ENCODE measurements at regions not wholly inside any gene's neighbourhood (a gene's known extent, or its start where the extent isn't known, plus 50 kb on each side); places are given as distances from the start of the nearest gene placed in this dataset.

DNA sequence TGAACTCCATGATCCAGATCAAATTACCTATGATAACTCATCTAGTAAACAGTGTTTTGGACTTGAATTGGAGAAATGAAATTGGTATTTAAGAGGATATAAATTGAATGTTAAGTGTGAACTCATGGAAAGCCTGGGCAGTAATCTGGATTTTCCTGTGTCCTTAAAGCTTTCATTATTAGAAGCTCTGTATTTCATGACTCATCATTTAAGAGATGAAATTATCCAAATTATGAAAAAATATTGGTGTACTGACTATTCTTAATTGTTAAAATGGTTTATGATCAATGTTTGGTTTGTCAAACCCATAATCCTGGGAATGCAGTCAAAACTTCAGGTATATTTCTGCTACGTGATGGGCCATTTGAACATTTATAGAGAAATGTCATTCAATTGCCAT lies 332.2 kb upstream of the ST6GAL2 start:
- no peak for DNase-seq

DNA sequence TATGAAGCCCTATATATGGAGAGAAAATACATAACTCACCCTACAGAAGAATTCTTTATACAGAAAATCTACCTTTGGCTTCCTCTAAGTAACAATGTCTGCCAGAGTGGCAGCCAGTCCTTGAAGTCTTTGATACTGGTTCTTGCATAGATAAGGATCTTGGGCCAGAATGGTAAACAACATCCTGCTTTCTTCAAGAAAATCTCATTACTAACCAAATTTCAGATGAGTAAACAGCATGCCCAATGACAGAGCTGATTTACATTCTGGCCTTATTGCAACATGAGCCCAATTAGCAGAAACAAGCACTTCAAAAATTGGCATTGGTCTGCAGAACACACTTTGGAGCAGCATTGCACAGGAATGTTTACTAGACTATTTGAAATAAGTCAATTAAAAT lies 336.5 kb upstream of the ST6GAL2 start:
- no peak for DNase-seq

DNA sequence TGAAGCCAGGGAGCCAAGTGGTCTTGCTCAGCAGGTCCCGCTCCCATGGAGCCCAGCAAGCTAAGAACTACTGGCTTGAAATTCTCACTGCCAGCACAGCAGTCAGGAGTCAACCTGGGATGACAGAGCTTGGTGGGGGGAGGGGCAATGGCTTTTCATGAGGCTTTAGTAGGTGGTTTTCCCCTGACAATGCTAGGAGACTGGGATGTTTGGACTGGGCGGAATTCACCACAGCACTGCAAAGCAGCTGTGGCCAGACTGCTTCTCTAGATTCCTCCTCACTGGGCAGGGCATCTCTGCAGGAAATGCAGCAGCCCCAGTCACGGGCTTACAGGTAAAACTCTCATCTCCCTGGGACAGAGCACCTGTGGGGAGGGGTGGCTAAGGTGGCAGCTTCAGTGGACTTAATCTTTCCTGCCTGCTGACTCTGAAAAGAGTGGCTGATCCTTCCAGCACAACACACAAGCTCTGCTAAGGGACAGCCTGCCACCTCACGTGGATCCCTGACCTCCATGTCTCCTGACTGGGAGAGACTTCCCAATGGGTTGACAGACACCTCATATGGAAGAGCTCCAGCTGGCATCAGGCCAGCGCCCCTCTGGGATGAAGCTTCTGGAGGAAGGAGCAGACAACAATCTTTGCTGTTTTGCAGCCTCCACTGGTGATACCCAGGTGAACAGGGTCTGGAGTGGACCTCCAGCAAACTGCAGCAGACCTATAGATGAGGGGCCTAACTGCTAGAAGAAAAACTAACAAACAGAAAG lies 349.7 kb upstream of the ST6GAL2 start:
- DNase-seq = no peak

DNA sequence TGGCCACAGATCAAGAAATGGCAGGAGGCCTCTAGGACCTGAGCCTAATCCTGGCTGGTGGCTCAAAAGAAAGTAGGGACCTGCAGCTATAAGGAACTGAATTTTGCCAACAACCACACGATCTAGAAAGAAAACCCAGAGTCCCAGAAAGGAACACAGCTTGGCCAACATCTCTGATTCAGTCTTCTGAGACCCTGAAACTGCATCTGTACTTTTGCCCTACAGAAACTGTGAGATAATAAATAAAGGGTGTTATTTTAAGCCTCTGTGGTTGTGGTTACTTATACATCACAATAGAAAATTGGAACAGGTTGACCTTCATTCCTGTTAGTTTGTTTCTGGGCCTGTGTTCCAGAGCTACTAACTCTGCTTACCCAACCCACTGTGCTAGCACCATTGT lies 356.8 kb upstream of the ST6GAL2 start:
- DNase-seq = no peak

DNA sequence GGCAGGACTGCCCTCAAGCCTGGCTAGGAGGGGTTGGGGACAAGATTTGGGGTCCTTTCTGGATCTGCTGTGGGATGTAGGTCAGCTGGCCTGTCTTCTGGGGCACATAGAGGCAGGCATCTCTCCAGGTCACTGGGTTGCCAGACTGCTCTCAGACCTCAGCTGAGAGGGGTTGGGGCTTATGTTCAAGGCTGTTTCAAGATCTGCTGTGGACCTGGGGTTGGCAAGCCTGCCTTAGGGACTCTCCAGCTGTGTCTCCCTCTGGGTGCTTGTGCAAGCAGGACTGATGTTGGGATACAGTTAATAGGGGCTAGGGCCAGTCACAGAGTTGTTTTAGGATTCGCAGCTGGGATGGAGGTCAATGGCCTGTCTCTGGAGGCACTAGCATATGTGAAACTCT lies 363.0 kb upstream of the ST6GAL2 start:
- no peak for DNase-seq

DNA sequence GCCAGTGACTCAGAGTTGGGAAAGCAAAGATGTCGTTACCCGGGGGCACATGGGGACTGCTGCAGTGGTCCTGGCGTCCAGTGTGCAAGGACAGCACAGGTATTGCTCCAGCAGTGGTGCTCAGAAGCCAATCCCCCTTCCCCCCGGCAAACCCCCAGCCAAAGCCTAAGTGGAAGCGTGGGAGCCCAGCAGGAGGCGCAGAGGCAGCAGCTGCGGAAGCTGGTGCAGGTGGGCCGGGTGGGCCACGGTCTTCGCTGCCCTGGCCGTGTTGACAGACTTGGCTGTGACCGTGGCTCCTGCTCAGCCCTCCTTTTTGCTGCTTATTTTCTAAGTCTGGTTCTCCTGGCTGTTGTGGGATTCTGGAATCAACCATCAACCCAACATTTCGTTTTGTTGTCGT lies 369.8 kb upstream of the ST6GAL2 start:
- no peak for DNase-seq

DNA sequence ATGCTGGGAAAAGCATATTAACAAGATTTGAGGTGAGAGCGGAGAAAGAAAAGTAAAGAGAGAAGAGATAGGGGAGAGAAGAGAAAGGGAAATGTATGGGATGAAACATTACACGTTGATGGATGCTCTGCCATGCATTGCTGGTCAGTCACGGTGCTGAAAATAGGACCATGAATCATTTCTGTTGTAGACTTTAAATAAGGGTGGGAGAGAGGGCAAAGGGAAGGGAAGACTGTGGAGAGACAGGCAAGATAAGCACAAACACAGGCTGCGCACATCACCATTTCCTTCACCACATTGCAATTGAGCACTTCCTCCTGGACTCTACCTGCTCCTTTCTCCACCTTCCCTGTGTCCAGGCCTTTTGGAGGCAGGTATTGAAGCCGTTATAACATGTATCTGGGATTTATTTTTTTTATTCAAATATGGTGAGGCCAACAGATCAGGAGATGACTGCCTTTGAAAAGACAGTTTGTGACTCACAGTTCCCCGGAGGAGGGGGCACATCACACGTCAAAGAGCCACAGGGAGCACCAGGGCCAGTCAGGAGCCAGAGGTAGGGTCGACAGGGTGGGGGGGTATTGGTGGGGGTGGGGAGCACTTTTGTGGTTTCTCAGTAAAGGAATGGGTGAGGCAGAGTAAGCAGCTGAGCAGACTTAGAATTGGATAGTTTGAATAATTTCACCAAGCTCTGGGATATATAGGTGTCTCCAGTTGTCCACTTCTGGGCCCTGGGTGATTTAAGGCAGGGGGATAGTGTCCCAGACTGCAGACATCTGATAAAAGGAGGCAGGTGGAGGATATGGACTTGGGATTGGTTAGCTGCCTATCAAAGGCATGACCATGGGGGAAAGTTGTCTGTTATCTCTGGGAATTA lies 372.8 kb upstream of the ST6GAL2 start:
- no peak for DNase-seq

DNA sequence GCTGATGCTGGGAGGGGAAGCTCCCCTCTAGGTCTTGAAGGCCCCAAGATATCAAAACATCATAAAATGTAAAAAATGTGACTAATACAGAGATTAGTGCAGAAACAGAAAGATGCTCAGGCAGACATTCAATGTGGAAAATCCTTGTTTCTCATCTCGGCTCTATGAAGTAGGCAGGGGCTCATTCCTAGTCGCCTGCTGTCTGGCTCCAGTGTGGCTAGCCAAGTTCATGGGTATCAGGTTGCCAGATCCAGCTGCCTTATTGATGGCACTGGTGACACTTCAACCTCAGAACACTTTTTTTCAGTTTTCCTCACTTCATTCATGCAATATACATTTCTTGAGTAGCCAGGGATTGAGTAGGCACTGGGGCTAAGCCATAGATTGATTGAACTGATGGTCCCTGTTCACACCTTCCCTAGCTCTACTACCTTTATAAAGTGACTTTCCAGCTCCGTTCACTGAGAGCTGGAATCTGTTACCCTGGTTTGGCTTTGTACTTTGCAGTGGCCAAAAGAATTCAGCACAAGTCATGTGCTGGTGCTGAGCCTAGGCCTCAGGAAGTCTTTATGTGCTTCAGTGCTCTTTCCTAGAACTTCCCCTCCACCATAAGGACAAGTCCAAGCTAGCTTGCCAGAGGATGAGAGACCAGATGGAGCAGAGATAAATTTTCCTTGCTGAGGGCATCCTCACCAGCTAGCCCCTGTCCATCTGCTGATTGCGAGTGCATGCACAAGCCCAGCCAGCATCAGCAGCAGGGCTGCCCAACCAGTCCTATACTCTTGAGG lies 373.6 kb upstream of the ST6GAL2 start:
- no peak for DNase-seq

DNA sequence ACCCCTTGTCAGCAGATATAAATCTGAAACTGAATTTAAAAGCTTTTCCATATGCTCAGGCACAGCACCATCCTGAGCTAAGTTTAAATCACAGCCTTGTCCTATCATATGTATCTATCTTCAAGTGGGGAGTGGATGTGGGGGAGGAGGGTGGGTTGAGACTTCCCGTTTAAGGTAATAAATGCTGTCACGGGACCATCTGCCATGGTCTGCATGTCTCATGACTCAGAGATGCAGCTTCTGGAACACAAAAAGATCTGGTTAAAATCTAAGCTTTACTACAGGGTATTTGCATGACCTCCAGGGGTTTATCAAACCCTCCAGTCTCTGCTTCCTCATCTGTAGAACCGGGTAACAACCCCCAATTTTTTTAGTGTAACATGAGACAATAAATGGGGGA lies 377.7 kb upstream of the ST6GAL2 start:
- DNase-seq = no peak

DNA sequence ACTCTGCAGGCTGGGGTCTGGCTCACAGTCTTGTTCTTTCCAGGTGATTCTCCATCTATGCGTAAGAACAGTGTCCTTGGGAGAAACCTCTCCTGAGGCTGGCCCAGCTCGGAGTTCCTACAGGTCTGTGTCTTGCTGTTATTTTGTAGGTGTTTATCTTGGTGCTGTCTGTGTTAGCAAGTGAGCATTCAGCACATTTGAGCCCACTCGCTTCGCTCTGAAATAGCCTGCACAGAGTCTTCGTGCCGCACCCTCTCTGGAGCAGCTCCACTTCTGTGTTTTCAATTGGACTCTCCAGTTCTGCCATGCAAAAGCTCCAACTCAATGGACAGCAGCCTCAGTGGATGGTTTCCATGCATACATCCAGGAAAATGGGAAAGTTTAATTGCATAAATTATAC lies 378.2 kb upstream of the ST6GAL2 start:
- no peak for DNase-seq

DNA sequence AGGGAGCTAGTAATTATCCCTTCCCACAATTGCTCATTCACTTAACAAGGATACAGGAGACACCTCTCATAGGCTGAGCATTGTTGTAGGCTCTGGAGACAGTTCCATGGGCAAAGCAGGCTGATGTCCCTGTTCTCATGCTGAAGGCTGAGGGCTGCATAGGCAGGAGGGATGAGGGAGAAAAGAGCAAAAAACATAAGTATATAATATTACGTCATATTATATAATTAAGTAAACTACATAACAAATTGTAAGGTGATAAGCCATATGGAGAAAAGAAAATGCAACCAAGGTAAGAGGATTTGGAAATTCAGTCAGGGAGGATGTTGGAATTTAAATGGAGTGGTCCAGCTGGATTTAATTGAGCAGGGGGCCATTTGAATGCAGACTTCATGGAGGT lies 380.6 kb upstream of the ST6GAL2 start:
- no peak for DNase-seq

DNA sequence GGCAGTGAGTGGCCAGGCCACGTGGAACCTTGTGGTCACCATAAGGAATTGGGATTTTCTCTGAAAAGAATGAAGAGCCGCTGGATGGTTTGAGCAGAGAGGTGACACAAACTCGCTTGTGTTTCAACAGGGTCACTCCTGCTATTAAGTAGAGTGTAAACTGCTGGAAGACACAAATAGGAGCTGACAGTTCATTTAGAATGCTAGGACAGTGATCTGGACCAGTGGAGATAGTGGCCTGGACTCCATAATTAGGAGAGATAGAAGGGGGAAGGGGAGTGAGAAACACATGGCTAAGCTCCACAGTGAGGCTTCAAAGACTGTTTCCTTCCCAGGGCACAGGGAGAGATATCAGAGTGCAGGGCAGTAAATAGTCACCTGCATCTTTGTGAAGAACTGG lies 381.1 kb upstream of the ST6GAL2 start:
- DNase-seq = no peak

DNA sequence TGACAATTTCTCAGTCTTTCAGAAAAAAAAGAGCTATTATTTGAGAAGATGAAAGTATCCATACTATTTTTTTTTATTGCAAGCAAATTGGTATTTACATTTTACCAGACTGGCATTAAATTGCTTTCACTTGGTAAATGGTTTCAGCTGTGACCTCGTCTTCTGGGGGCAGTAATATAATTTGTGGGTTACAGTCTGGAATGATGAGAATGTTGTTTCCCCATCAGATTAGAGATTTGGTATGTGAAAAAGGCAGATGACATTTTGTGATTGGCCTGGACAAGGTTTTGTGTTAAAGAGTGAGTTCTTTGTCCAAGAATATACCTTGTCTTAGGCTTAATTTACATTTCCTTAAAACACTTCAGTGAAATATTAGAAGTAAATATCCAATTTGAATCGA lies 390.1 kb upstream of the ST6GAL2 start:
- no peak for DNase-seq

DNA sequence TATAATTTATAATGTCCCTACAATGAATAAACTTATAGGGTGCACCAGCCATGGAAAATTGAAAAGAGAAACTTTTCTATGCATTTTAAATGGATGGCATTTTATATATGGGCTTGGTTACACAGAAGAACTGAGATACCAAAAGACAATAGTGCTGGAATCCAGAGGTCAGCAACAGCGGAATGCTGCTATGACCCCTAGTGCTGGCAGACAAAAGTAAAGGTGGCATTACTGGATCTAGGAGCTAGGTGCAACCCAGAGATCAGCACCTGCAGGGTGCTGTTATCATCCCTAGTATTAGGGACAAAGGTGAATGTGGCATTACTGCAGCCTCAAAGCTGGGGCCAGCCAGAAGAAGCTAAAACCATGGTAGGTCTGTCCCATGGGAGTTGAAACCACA lies 392.7 kb upstream of the ST6GAL2 start:
- DNase-seq = no peak

DNA sequence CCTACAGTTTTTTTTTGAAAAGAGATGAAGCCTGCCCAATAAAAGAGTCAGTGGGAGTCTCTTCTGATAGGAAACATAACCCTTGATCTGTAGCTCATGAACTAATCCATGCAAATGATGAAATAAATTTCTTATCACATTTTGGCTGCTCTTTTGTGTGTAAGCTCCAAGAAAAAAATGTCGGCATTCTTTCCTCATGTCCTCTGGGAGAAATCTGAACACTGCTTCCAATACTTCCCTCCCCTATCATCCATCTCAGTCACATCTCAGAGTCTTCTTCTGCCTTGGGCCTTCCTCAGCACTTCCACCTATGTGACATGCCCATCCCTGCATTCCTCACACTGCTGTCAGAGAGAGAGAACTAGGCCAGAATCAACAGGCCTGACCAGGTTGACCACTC lies 395.7 kb upstream of the ST6GAL2 start:
- no peak for DNase-seq

DNA sequence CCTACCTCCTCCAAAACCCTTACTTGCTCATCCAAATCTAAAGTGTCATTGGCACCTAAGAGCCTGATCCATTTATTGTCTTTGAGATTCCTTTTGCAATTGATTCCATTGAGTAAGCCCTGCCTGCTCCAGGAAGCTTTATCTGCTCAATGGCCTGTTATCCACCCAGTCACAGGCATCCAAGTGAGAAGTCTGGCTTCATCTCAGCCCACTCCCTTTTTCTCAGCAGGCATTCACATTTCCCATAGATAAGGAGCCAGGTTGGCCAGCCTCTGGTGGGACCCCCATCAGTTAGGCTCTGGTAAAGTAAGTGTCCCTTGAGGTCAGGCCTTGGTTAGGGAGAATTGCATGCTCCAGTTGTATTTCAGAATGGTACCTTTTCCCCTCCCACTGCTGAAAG lies 396.2 kb upstream of the ST6GAL2 start:
- DNase-seq = no peak

DNA sequence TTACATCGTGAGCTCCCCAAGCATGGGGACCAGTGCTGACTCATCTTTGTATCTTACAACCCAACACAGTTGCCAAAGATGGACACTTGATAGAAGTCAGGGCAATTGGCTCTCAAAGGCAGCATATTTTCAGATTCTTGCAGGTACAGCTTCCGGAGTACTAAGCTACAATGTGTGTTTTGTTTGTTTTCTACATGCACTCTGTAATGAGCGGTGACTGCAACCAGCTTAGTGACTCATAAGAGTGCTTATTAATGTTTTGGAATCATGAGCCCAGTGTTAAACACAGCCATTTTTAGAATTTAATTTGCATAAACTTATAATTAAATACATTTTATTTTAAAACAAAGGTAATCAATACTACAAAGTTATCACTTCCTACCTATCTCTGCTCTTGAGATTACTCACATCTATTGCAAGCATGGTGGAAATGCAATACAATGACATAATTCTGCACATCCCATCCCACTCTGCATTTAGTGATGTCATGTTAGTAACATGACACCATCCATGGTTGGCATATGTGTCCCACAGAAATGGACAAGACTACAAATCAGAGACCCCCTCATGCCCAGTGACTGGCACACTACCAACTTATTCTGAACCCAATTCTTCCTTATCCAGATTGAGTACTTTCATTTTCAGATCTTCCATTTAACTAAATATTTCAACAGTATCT lies 399.8 kb upstream of the ST6GAL2 start:
- DNase-seq = no peak

DNA sequence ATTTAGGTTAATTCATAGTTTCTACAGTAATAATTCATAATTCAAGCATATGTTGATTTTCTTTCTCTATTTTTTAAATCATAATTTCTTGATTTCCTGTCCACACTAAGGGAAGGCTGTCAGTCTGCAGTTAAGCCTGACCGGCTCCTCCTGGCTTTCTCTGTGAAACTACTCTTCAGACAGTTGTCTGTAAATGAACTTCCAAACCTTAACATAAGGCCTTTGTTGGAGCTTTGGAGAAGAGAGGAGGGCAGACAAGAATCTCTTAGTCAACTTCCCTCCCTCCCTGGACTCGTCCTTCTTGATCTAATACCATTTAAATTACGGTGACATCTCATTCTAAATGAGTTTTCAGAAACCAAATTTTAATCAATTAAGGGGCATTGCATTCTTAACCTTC lies 404.1 kb upstream of the ST6GAL2 start:
- no peak for DNase-seq

DNA sequence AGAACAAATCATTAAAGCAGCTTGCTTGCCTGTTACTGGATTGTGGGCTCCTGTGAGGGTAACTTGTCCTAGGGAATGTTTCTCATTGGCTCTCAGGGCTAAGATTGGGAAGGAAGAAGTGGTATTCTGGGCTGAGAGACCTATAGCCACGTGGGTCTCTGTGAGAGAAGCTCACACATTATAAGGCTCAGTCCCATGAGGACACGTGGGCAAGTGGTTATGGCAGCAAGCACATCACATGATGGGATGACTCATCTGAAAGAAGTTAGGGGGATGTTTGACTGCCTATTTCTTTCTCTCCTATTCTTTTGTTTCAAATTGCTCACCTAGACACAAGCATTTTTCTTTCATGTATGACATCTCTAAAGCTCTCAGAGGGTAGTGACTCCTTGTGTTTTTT lies 418.0 kb upstream of the ST6GAL2 start:
- DNase-seq = no peak

DNA sequence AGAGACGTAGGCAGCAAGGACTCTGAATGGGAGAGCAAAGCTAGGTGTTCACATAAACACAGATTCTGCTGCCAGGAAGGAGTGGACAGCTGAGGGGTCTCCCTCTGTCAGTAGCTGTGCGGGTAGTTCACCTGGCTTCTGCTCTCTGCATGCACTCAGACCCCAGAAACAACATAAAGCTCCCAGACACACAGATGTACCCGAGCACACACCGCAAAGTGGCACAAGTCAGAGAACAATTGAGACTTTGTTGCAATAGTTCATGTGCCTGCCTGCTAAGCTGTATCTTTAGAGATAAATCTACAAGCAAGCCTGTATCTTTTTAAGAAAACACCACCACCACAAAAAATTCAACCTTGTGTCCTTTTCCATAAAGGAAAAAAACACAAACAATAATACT lies 420.0 kb upstream of the ST6GAL2 start:
- no peak for DNase-seq

DNA sequence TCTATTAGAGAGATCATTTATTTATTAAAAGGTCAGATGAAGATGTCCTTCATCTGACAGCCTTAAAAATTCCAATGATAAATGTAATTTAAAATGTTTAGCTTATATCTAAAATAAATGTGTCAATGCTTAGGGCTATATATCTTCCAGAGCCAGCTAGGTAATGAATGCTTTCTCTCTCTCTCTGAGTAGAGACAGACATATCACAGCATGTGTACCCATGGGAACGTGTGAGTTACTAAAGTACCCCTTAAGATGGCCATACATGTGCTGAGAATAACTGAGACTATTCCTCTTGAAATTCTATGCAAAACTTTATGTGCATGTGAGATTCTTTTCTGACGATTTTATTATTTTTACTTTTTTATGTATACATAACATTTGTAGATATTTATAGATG lies 420.9 kb upstream of the ST6GAL2 start:
- no peak for DNase-seq

DNA sequence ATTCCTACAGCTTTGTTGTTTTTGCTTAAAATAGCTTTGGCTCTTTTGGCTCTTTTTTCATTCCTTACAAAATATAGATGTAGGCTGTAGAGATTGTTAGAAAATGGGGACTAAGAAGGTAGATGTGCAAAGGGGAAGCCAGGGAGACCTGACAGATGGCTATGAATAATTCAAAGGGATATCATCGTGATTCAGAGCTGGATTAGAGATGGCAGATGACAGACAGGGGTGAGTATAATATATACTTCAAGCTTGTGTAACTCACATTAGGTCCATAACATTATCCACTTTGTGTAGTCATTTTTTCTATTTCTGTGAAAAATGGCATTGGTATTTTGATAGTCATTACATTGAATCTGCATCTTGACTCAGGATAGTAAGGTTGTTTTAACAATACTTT lies 422.9 kb upstream of the ST6GAL2 start:
- DNase-seq = no peak
